Muscle layer of colon (tissue), 2 donors: ENCODE measurements at regions not wholly inside any gene's neighbourhood (a gene's known extent, or its start where the extent isn't known, plus 50 kb on each side); places are given as distances from the start of the nearest gene placed in this dataset.
"Not testable (repeated sequence)": the region's sequence is repeated elsewhere in the genome, so short reads cannot be mapped to it uniquely, and the experiment has no call there.

Experiments used
- H3K27ac ChIP-seq: one replicate; pipeline ENCODE4 v1.7.0; 2013; ENCODE audit warnings: low read depth, mild to moderate bottlenecking, low read length, moderate library complexity
- H3K27me3 ChIP-seq, 2 donors: one replicate each; pipeline ENCODE4 v1.7.0; 2013; ENCODE audit warnings: low read length in 2 of 2, mild to moderate bottlenecking in 2 of 2; ENCODE audit not compliant: insufficient read depth in 2 of 2, control insufficient read depth in 1 of 2
- H3K36me3 ChIP-seq: one replicate; pipeline ENCODE4 v1.7.0; 2013; ENCODE audit warnings: mild to moderate bottlenecking, low read length; ENCODE audit not compliant: insufficient read depth
- H3K4me1 ChIP-seq: one replicate; pipeline ENCODE4 v1.7.0; 2013; ENCODE audit warnings: mild to moderate bottlenecking, low read length; ENCODE audit not compliant: insufficient read depth
- H3K4me3 ChIP-seq, 2 donors: one replicate each; pipeline ENCODE4 v1.7.0; 2013; ENCODE audit warnings: low read length in 2 of 2, low read depth in 1 of 2, mild to moderate bottlenecking in 1 of 2, moderate library complexity in 1 of 2
- H3K9ac ChIP-seq: one replicate; pipeline ENCODE4 v1.7.0; 2013; ENCODE audit warnings: low read length
- H3K9me3 ChIP-seq: one replicate; pipeline ENCODE4 v1.7.0; 2013; ENCODE audit warnings: mild to moderate bottlenecking, low read length
- donor health status: abdominal sarcoma.
- donor health status: Adenocarcinoma of cecum.

GRCh38 chr22:25477358-25477757 lies 87.1 kb upstream of the GRK3 start:
- H3K27me3 ChIP-seq = no peaks in the 10 kb centered on the region
- no peak overlapping the region for H3K27ac ChIP-seq
- H3K4me1 ChIP-seq = peaks cover 12% of the 10 kb centered on the region
- H3K9me3 ChIP-seq = no peaks in the 10 kb centered on the region
- no peaks in the 10 kb centered on the region for H3K36me3 ChIP-seq
- no peak overlapping the region for H3K4me3 ChIP-seq
- no peak overlapping the region for H3K9ac ChIP-seq

- no peak overlapping the region for H3K27ac ChIP-seq
- H3K9me3 ChIP-seq = no peaks in the 10 kb centered on the region
- peaks cover 19% of the 10 kb centered on the region for H3K4me1 ChIP-seq
- no peak overlapping the region for H3K4me3 ChIP-seq
- no peaks in the 10 kb centered on the region for H3K27me3 ChIP-seq
- H3K36me3 ChIP-seq = no peaks in the 10 kb centered on the region
- H3K9ac ChIP-seq = no peak overlapping the region
Observed at GRCh38 chr22:25478111-25478510, 86.4 kb upstream of the GRK3 start.

DNA sequence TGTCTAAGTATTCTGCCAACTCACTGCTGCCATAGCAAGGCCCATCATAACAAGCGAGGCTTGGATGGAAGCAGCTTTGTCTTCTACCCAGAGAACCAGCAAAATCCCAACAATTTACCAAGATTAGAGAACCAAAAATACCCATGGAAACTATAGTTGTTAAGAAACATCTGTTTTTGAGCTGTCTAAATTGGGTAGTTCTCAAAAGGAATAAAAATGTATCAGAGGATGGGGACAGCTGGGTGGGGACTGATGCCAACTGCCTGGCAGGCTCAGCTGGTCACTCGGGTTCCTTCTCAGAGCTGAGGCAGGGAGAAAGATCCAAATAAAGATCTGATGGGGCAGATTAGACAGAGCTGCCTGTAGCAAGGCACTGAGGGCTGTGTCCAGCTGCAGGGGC lies 85.9 kb upstream of the GRK3 start:
- H3K36me3 ChIP-seq = no peaks in the 10 kb centered on the region
- no peaks in the 10 kb centered on the region for H3K27me3 ChIP-seq
- no peak overlapping the region for H3K4me3 ChIP-seq
- H3K9me3 ChIP-seq = no peaks in the 10 kb centered on the region
- H3K4me1 ChIP-seq = peaks cover 24% of the 10 kb centered on the region
- H3K27ac ChIP-seq = no peak overlapping the region
- H3K9ac ChIP-seq = no peak overlapping the region

GRCh38 chr22:25480868-25481267 lies 83.6 kb upstream of the GRK3 start:
- H3K9ac ChIP-seq, H3K27me3 ChIP-seq, H3K27ac ChIP-seq, H3K36me3 ChIP-seq, H3K4me3 ChIP-seq, H3K9me3 ChIP-seq: not testable (repeated sequence)
- peaks cover 17% of the 10 kb centered on the region for H3K4me1 ChIP-seq

DNA sequence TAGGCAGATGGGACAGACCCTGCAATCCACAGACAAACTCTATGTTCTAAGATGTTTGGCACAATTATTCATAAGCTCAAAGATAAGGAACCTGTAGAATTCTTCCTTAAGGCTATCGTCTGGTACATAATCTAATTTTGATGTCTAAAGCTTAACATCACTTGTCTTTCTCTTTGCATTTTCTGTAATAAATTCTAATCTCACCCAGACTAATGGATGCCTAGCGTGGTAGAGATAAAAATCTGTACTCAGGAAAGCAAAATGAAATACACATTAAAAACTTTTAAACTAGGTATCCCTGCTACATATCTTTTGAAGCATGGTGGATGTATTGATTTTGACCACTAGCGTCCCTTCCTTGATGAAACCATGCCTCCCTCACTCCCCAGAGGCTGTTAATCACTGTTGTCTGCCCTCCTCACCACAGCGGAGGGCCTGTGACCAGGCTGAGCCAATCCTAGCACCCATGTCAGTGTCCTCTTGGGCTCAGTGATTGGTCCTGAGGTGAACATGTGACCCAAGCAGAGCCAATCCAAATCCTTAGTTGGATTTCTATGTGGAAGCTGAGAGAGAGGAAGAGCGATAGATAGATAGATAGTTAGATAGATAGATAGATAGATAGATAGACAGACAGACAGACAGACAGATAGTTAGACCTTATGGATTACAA lies 82.2 kb upstream of the GRK3 start:
- peaks cover 3% of the 10 kb centered on the region for H3K36me3 ChIP-seq
- peaks cover 15% of the 10 kb centered on the region for H3K4me1 ChIP-seq
- no peak overlapping the region for H3K9ac ChIP-seq
- no peak overlapping the region for H3K27ac ChIP-seq
- H3K27me3 ChIP-seq = no peaks in the 10 kb centered on the region
- no peaks in the 10 kb centered on the region for H3K9me3 ChIP-seq
- no peak overlapping the region for H3K4me3 ChIP-seq

DNA sequence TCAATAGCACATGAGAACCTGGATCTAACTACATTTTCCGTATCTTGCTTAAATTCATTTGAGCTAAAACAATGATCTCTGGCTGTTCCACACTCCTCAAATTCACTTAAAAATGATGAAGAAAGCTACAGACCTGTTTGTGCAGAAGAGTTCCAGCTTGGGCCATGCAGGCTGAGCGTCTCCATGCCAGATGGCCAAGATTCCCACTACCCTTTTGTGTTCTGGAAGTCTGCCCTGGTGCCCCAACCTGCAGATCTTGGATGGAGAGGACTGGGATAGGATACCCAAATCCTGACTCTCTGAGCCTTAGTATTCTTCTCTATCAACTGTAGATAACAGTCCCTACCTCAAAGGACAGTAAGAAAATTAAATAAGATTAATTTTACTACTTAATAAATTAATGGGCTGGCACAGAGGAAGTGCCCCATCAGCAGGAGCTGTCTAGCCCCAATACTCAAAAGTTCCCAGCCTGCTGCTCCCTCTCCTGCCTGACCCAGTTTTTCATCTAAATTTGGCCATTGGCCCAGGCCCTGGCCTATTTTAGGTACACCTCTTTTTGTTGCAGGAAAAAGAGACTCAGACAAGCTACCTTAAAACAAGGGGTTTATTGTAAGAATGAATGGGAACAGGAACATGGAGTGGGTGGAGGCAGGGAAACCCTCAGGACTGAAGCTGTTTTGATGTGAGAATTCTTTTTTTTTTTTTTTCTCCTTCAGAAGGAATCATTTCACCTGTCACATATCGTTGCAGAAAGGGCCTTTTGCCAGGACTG lies 81.4 kb upstream of the GRK3 start:
- no peaks in the 10 kb centered on the region for H3K9me3 ChIP-seq
- H3K27ac ChIP-seq = peak overlapping the region; percentile 4

GRCh38 chr22:25483931-25484330 lies 80.5 kb upstream of the GRK3 start:
- Histone ChIP-seq H3K27me3 (no peaks in the 10 kb centered on the region), H3K9ac (no peak overlapping the region), H3K4me1 (peaks cover 29% of the 10 kb centered on the region), H3K27ac (no peak overlapping the region), H3K36me3 (peaks cover 3% of the 10 kb centered on the region), H3K4me3 (no peak overlapping the region), H3K9me3 (no peaks in the 10 kb centered on the region)

More for the DNA sequence above, 81.4 kb upstream of the GRK3 start:
- Histone ChIP-seq H3K36me3 (peaks cover 3% of the 10 kb centered on the region), H3K4me3 (no peak overlapping the region), H3K27me3 (no peaks in the 10 kb centered on the region), H3K9ac (no peak overlapping the region), H3K4me1 (peaks cover 20% of the 10 kb centered on the region)

DNA sequence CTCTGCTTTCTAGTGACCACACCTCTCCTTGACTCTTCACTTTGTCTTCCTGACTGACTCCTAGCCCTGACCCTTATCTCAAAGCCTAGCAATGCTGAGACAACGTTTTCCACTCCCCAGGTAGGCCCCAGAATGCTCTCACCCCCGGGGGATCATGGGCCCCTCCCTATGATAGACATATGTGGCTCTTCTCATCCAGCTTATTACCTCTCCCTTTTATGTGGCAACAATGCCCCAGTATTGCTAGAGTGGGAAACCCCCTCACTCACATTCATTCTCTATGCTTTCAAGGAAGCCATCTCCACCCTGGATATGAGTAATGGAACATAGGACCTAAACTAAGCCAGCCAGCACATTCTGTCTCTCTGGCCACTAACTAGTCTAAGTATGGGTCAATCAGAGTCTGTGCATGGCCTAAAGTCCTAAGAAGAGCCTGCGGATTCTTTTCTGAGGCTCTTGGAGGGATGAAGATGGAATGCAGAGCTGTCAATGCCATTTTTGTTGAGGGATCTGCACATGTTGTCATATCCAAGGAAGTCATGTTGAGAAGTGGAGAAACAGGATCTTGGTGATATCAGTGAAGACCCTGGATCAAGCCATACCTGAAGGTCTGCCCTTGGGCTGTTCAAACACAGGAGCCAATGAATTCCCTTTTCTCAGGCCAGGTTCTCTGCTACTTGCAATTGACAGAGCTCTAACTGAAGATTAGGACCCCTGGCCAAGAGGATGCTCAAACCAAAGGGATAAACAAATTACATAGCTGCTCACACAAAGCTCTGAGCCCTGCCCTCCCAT lies 79.8 kb upstream of the GRK3 start:
- Histone ChIP-seq H3K9ac (no peak overlapping the region), H3K27me3 (no peaks in the 10 kb centered on the region), H3K27ac (no peak overlapping the region), H3K4me3 (no peak overlapping the region), H3K9me3 (no peaks in the 10 kb centered on the region), H3K36me3 (peaks cover 3% of the 10 kb centered on the region), H3K4me1 (peaks cover 31% of the 10 kb centered on the region)

DNA sequence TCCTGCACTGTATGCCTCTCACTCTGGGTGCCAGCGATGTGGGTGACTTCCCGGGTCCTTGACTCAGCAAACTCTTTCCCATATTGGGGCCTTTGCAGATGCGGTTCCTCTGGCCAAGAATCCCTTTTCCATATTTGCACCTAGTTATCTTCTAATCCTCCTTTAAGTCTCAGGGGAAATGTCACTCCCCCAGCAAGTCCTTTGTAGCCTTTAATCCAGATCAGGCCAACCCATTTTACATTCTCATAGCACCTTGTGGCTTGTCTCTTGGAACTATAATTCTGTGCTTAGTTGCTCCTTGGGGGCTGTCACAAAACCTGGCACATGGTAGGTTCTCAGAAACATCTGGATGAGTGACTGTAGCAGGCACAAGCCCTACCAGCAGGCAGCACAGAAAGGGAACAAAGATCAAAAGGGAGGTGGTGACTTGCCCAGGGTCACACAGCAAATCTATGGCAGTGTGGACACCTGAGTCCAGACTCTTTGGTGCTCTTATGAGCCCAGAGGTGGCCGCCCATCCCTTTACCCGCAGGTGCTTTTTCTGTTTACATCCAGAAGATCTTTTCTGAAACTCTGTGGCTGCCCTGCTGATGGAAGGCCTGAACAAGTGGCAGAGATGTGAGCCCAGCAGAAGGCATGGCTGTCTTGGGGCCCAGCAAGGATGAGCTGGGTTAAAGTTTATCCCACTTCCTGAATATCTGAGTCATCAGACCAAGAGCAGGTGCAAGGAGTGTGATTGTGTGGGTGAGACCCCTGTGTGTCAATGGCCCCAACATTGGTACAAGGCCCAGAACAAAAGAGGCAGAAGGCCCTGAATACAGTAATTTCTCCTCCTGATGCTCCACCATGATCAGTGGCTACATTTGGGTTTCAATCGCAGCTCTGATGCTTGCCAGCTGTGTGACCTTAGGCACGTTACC lies 78.6 kb upstream of the GRK3 start:
- Histone ChIP-seq H3K9me3 (no peaks in the 10 kb centered on the region), H3K27ac (no peak overlapping the region), H3K9ac (no peak overlapping the region), H3K4me1 (peaks cover 31% of the 10 kb centered on the region), H3K4me3 (no peak overlapping the region), H3K36me3 (peaks cover 3% of the 10 kb centered on the region), H3K27me3 (no peaks in the 10 kb centered on the region)

- Histone ChIP-seq H3K36me3 (peaks cover 3% of the 10 kb centered on the region), H3K27ac (no peak overlapping the region), H3K9ac (no peak overlapping the region), H3K9me3 (no peaks in the 10 kb centered on the region), H3K4me1 (peaks cover 29% of the 10 kb centered on the region), H3K27me3 (no peaks in the 10 kb centered on the region), H3K4me3 (no peak overlapping the region)
Observed at GRCh38 chr22:25487508-25487907, 77.0 kb upstream of the GRK3 start.
